ENCODE measurements at regions not wholly inside any gene's neighbourhood (a gene's known extent, or its start where the extent isn't known, plus 50 kb on each side); places are given as distances from the start of the nearest gene placed in this dataset.

GRCh38 chr2:5617796-5618195, 74.4 kb upstream of the SOX11 start:
- no peak for TF ChIP-seq EZH2 (conservative IDR thresholded peaks at IDR 0.05; ENCODE audit: low read depth, low read length)
- no peak for TF ChIP-seq SP1 (IDR thresholded peaks at IDR 0.05)
- no peak for TF ChIP-seq SP1 (CRISPR knock-in tag; IDR thresholded peaks at IDR 0.05)
- TF ChIP-seq KLF16 (CRISPR knock-in tag; IDR thresholded peaks at IDR 0.05): no peak
- no peak for TF ChIP-seq XRCC5 (optimal IDR thresholded peaks at IDR 0.05; ENCODE audit: low read length)
- TF ChIP-seq RNF2 (conservative IDR thresholded peaks at IDR 0.05; ENCODE audit: low read depth): no peak
- TF ChIP-seq GABPB1 (CRISPR knock-in tag; IDR thresholded peaks at IDR 0.05): no peak
